Hepatocyte (in vitro differentiated cells): ENCODE measurements at regions not wholly inside any gene's neighbourhood (a gene's known extent, or its start where the extent isn't known, plus 50 kb on each side); places are given as distances from the start of the nearest gene placed in this dataset.

ENCODE experiments used
- CTCF ChIP-seq: fragments of 200-600 bp; sonication (generic); IDR thresholded peaks from 2 replicates; pipeline ENCODE4 v1.5.1; 2016; ENCODE audit warnings: antibody characterized with exemption, mild to moderate bottlenecking; ENCODE audit not compliant: poor library complexity
- EZH2 ChIP-seq: fragments of 200-600 bp; sonication (generic); IDR thresholded peaks from 2 replicates; pipeline ENCODE4 v1.6.1; 2016; ENCODE audit warnings: antibody characterized with exemption, mild to moderate bottlenecking, borderline replicate concordance

GRCh38 chr10:36256948-36257356 lies 614.9 kb upstream of the FZD8 start:
- TF ChIP-seq CTCF: no peak
- no peak for TF ChIP-seq EZH2
